Mesendoderm (in vitro differentiated cells): ENCODE measurements at regions not wholly inside any gene's neighbourhood (a gene's known extent, or its start where the extent isn't known, plus 50 kb on each side); places are given as distances from the start of the nearest gene placed in this dataset.

Source experiments
- DNase-seq: peaks from one replicate; pipeline ENCODE4 v3.0.0; 2013
- H2AK5ac ChIP-seq: 2 replicates; pipeline ENCODE4 v1.6.1; 2013; ENCODE audit warnings: low read length, inconsistent platforms
- H2BK120ac ChIP-seq: 2 replicates; pipeline ENCODE4 v1.6.1; 2013; ENCODE audit warnings: low read depth, mild to moderate bottlenecking, low read length, moderate library complexity, mixed read lengths
- H2BK15ac ChIP-seq: replicated peaks from 2 replicates; pipeline ENCODE4 v1.6.1; 2013; ENCODE audit warnings: low read depth, mild to moderate bottlenecking, moderate library complexity
- H2BK5ac ChIP-seq: 2 replicates; pipeline ENCODE4 v1.6.1; 2013; ENCODE audit warnings: low read length, inconsistent platforms
- H3K18ac ChIP-seq: 2 replicates; pipeline ENCODE4 v1.6.1; 2013; ENCODE audit warnings: mild to moderate bottlenecking, low read length, mixed read lengths
- H3K23ac ChIP-seq: one replicate; pipeline ENCODE4 v1.6.1; 2013; ENCODE audit warnings: low read length
- H3K27ac ChIP-seq: 2 replicates; pipeline ENCODE4 v1.5.1; 2013; ENCODE audit warnings: low read depth, mild to moderate bottlenecking, inconsistent platforms, low read length, moderate library complexity
- H3K27me3 ChIP-seq: 2 replicates; pipeline ENCODE4 v1.6.1; 2013; ENCODE audit warnings: low read length, control low read depth, mild to moderate bottlenecking, inconsistent platforms; ENCODE audit not compliant: insufficient read depth, poor library complexity
- H3K36me3 ChIP-seq: 2 replicates; pipeline ENCODE4 v1.6.1; 2013; ENCODE audit warnings: low read length, inconsistent platforms; ENCODE audit not compliant: control insufficient read depth, insufficient read depth
- H3K4ac ChIP-seq: one replicate; pipeline ENCODE4 v1.6.1; 2013; ENCODE audit warnings: low read depth, mild to moderate bottlenecking, low read length, moderate library complexity
- H3K4me1 ChIP-seq: 2 replicates; pipeline ENCODE4 v1.6.1; 2013; ENCODE audit warnings: low read depth, low read length, inconsistent platforms; ENCODE audit not compliant: control insufficient read depth
- H3K4me2 ChIP-seq: 2 replicates; pipeline ENCODE4 v1.6.1; 2013; ENCODE audit warnings: low read length
- H3K4me3 ChIP-seq: 2 replicates; pipeline ENCODE4 v1.5.1; 2013; ENCODE audit warnings: mild to moderate bottlenecking, low read length
- H3K56ac ChIP-seq: one replicate; pipeline ENCODE4 v1.6.1; 2013; ENCODE audit warnings: low read length
- H3K79me1 ChIP-seq: 2 replicates; pipeline ENCODE4 v1.6.1; 2013; ENCODE audit warnings: low read length, inconsistent platforms
- H3K79me2 ChIP-seq: 2 replicates; pipeline ENCODE4 v1.6.1; 2013; ENCODE audit warnings: mild to moderate bottlenecking, low read length; ENCODE audit not compliant: control insufficient read depth, insufficient read depth
- H3K9ac ChIP-seq: 2 replicates; pipeline ENCODE4 v1.6.1; 2013; ENCODE audit warnings: low read length, inconsistent platforms
- H4K5ac ChIP-seq: one replicate; pipeline ENCODE4 v1.6.1; 2013; ENCODE audit warnings: low read length
- H4K8ac ChIP-seq: one replicate; pipeline ENCODE4 v1.6.1; 2013; ENCODE audit warnings: low read depth, mild to moderate bottlenecking, control low read depth, low read length, moderate library complexity
- WGBS: extraction: QIAGEN DNeasy Blood & Tissue Kit; methylation state at CpG from one replicate; pipeline ENCODE4 v1.1.7; 2013; ENCODE audit warnings: low lambda C conversion rate, missing lambda C conversion rate; ENCODE audit not compliant: insufficient coverage; ENCODE audit errors: extremely low coverage; 5-methylcytosine and 5-hydroxymethylcytosine counted together

GRCh38 chr2:156221703-156222102 is 110.8 kb downstream of the NR4A2 start:
- Histone ChIP-seq H2BK5ac (no peak overlapping the region), H2AK5ac (no peak overlapping the region), H3K36me3 (no peaks in the 10 kb centered on the region), H3K18ac (no peak overlapping the region), H3K79me1 (no peaks in the 10 kb centered on the region), H3K4me2 (no peak overlapping the region), H3K27ac (no peak overlapping the region), H3K4ac (no peak overlapping the region), H3K56ac (no peak overlapping the region), H4K5ac (no peak overlapping the region), H2BK15ac (no peak overlapping the region), H3K9ac (no peak overlapping the region), H3K4me1 (no peaks in the 10 kb centered on the region), H2BK120ac (no peak overlapping the region), H4K8ac (no peak overlapping the region), H3K27me3 (no peaks in the 10 kb centered on the region), H3K79me2 (no peaks in the 10 kb centered on the region), H3K23ac (no peak overlapping the region), H3K4me3 (no peak overlapping the region)
- DNase-seq, result no peak
- no CpG with 5 or more reads among the region's 2 CpGs for WGBS

DNA sequence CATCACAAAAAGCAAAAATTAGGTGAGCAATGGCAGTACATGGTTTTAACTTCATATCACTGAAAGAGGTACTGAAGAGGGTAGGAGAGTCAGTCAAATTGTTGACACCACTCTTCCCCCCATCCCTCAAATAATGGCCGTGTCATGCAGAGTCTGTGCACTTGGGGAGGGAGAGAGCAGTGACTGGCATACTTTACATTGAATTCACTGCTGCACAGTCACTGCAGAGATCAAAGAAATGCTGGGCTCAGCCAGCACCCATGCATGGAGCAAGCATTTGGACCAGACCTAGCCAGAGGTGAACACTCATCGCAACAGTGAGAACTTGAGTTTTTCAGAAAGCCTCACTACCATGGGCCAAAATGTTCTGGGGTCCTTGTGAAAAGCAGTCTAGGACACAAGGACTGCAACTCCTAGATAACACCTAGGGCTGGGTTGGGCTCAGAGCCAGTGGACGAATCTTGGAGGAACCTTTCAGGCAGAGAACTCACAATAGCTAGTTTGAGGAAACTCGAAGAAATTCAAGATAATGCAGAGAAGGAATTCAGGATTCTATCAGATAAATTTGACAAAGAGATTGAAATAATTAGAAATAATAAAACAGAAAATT is 112.9 kb downstream of the NR4A2 start:
- Histone ChIP-seq H3K18ac (no peak overlapping the region), H3K27me3 (no peaks in the 10 kb centered on the region), H3K27ac (no peak overlapping the region), H3K9ac (no peak overlapping the region), H3K23ac (no peak overlapping the region), H3K36me3 (no peaks in the 10 kb centered on the region), H3K56ac (no peak overlapping the region), H3K79me2 (no peaks in the 10 kb centered on the region), H3K4me1 (no peaks in the 10 kb centered on the region), H3K4ac (no peak overlapping the region), H2BK15ac (no peak overlapping the region), H4K8ac (no peak overlapping the region), H3K4me2 (no peak overlapping the region), H4K5ac (no peak overlapping the region), H2BK5ac (no peak overlapping the region), H2AK5ac (no peak overlapping the region), H2BK120ac (no peak overlapping the region), H3K4me3 (no peak overlapping the region), H3K79me1 (no peaks in the 10 kb centered on the region)
- WGBS, result no CpG with 5 or more reads among the region's 4 CpGs
- no peak for DNase-seq

DNA sequence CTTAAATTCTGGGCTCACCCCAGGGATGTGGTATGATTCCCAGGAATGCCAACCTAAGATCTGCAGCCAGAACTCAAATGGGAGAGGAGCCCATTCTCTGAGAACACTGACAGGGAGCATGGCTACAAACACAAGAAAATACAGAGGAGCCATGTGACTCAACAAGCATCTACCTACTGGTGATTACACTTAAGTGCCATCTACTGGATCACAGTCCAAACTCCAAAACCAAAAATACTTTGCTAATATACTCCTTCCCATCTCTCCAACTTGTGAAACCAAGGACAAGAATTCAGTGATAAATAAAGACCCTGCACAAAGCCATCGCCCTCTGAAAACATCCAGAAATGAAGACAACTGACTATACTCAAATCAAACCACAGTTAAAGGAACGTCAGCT is 116.9 kb downstream of the NR4A2 start:
- WGBS, result no CpG with 5 or more reads among the region's 2 CpGs
- Histone ChIP-seq H3K27ac (no peak overlapping the region), H2BK15ac (no peak overlapping the region), H3K79me1 (no peaks in the 10 kb centered on the region), H3K9ac (no peak overlapping the region), H3K18ac (no peak overlapping the region), H3K27me3 (no peaks in the 10 kb centered on the region), H4K8ac (no peak overlapping the region), H3K4me2 (no peak overlapping the region), H3K23ac (no peak overlapping the region), H3K56ac (no peak overlapping the region), H3K36me3 (no peaks in the 10 kb centered on the region), H3K4ac (no peak overlapping the region), H4K5ac (no peak overlapping the region), H3K4me1 (no peaks in the 10 kb centered on the region), H2AK5ac (no peak overlapping the region), H2BK120ac (no peak overlapping the region), H3K79me2 (no peaks in the 10 kb centered on the region), H2BK5ac (no peak overlapping the region), H3K4me3 (no peak overlapping the region)
- no peak for DNase-seq

DNA sequence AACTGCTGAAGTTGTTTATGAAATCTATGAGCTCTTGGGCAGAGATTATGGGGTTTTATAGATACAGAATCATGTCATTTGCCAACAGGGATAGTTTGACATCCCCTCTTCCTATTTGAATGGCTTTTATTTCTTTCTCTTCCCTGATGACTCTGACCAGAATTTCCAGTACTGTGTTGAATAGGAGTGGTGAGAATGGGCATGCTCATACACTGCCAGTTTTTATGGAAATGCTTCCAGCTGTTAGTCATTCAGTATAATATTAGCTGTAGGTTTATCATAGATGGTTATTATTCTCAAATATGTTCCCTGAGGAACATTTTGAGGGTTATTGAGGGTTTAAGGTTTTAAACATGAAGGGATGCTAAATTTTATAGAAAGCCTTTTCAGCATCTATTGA is 121.2 kb downstream of the NR4A2 start:
- Histone ChIP-seq H2AK5ac (no peak overlapping the region), H2BK15ac (no peak overlapping the region), H3K18ac (no peak overlapping the region), H2BK5ac (no peak overlapping the region), H3K4me1 (no peaks in the 10 kb centered on the region), H3K27ac (no peak overlapping the region), H3K9ac (no peak overlapping the region), H3K4me3 (no peak overlapping the region), H4K8ac (no peak overlapping the region), H3K79me2 (no peaks in the 10 kb centered on the region), H2BK120ac (no peak overlapping the region), H3K4me2 (no peak overlapping the region), H3K36me3 (no peaks in the 10 kb centered on the region), H3K23ac (no peak overlapping the region), H3K56ac (no peak overlapping the region), H3K4ac (no peak overlapping the region), H4K5ac (no peak overlapping the region), H3K79me1 (no peaks in the 10 kb centered on the region), H3K27me3 (no peaks in the 10 kb centered on the region)
- no peak for DNase-seq

DNA sequence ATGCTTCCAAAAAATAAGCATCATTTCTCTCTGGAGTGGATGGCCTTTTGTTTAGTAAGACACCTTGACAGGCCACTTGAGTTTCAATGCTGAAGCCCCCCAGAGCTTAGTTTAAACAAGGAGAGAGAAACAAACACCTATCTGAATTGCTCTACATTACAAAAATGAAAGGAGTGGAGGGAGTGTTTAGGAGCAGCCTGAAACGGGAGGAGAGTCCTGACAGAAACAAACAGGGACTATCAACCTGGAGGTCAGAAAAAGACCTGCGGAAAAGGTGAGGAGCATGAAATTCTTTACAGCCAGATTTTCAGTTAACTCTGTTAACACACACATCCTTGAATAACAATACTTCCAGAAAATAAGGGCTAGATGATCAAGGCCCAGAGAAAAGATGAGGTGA is 126.2 kb downstream of the NR4A2 start:
- WGBS, result no CpG with 5 or more reads among the region's 2 CpGs
- no peak for DNase-seq
- no peak overlapping the region for H3K23ac ChIP-seq
- no peak overlapping the region for H2BK5ac ChIP-seq
- H3K27me3 ChIP-seq, result no peaks in the 10 kb centered on the region
- no peak overlapping the region for H2BK15ac ChIP-seq
- no peak overlapping the region for H3K4me2 ChIP-seq
- H3K27ac ChIP-seq, result no peak overlapping the region
- no peak overlapping the region for H3K56ac ChIP-seq
- H3K4me1 ChIP-seq, result no peaks in the 10 kb centered on the region
- H2BK120ac ChIP-seq, result no peak overlapping the region
- no peak overlapping the region for H4K5ac ChIP-seq
- no peak overlapping the region for H4K8ac ChIP-seq
- H3K79me2 ChIP-seq, result no peaks in the 10 kb centered on the region
- H3K18ac ChIP-seq, result no peak overlapping the region
- H3K9ac ChIP-seq, result no peak overlapping the region
- no peak overlapping the region for H2AK5ac ChIP-seq
- no peak overlapping the region for H3K4ac ChIP-seq
- H3K79me1 ChIP-seq, result no peaks in the 10 kb centered on the region
- H3K36me3 ChIP-seq, result no peaks in the 10 kb centered on the region
- no peak overlapping the region for H3K4me3 ChIP-seq

DNA sequence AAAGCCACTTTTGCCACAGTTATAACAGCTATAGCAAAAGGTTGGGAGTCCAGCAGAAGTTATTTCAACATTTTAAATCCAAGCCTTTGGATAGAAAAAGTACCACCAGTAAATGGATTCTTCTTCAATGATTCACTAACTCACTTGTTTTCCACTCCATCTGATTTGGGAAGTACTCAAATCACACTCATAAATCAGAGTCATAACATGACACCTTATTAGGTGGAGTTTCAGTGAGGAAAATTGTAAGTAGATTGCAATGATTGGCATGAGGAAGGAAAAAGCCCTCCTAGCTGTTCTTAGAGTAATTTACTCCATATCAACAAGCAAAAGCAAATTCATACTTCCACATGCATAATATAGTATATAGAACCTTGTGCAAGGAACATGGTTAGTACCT is 132.9 kb downstream of the NR4A2 start:
- H3K79me1 ChIP-seq, result no peaks in the 10 kb centered on the region
- H3K27ac ChIP-seq, result no peak overlapping the region
- no peaks in the 10 kb centered on the region for H3K36me3 ChIP-seq
- H3K56ac ChIP-seq, result no peak overlapping the region
- no peak overlapping the region for H4K8ac ChIP-seq
- no peaks in the 10 kb centered on the region for H3K27me3 ChIP-seq
- H3K23ac ChIP-seq, result no peak overlapping the region
- no peaks in the 10 kb centered on the region for H3K79me2 ChIP-seq
- no peak overlapping the region for H3K4ac ChIP-seq
- no peak overlapping the region for H3K9ac ChIP-seq
- no peaks in the 10 kb centered on the region for H3K4me1 ChIP-seq
- no peak overlapping the region for H2AK5ac ChIP-seq
- no peak overlapping the region for H3K4me2 ChIP-seq
- H2BK15ac ChIP-seq, result no peak overlapping the region
- H2BK120ac ChIP-seq, result no peak overlapping the region
- no peak overlapping the region for H4K5ac ChIP-seq
- no peak overlapping the region for H3K18ac ChIP-seq
- DNase-seq, result no peak
- H2BK5ac ChIP-seq, result no peak overlapping the region
- H3K4me3 ChIP-seq, result no peak overlapping the region
